ENCODE measurements at regions not wholly inside any gene's neighbourhood (a gene's known extent, or its start where the extent isn't known, plus 50 kb on each side); places are given as distances from the start of the nearest gene placed in this dataset.
"Not testable (repeated sequence)": the region's sequence is repeated elsewhere in the genome, so short reads cannot be mapped to it uniquely, and the experiment has no call there.

GRCh38 chr5:152140347-152140746 is 215.7 kb upstream of the GLRA1 start:
- CTCF ChIA-PET = interaction anchor here (1.3 to 10.0 kb wide), 2 partner anchors 313 to 374 kb away, joined by 3 to 168 read pairs; no protein-coding TSS in a partner anchor
- DNase-seq = no peak
- Mint-ChIP-seq H3K27ac (no peak overlapping the region), H3K27me3 (peaks cover 5% of the 10 kb centered on the region), H3K4me3 (no peak overlapping the region), H3K4me1 (no peaks in the 10 kb centered on the region), H3K36me3 (no peaks in the 10 kb centered on the region), H3K9me3 (no peaks in the 10 kb centered on the region)

GRCh38 chr5:152137063-152137462 is 212.4 kb upstream of the GLRA1 start:
- Mint-ChIP-seq H3K4me3 (no peak overlapping the region), H3K27ac (no peak overlapping the region), H3K36me3 (no peaks in the 10 kb centered on the region), H3K4me1 (no peaks in the 10 kb centered on the region), H3K27me3 (no peaks in the 10 kb centered on the region), H3K9me3 (no peaks in the 10 kb centered on the region)
- DNase-seq = no peak
- CTCF ChIA-PET = no interaction called here

- Mint-ChIP-seq H3K4me1 (no peaks in the 10 kb centered on the region), H3K27me3 (no peaks in the 10 kb centered on the region), H3K9me3 (no peaks in the 10 kb centered on the region), H3K27ac (no peak overlapping the region), H3K4me3 (no peak overlapping the region), H3K36me3 (no peaks in the 10 kb centered on the region)
- CTCF ChIA-PET = no interaction called here
- DNase-seq = no peak
Observed at GRCh38 chr5:152136321-152136720, 211.7 kb upstream of the GLRA1 start.

- no peak for DNase-seq
- Mint-ChIP-seq H3K4me1 (no peaks in the 10 kb centered on the region), H3K27ac (no peak overlapping the region), H3K27me3 (no peaks in the 10 kb centered on the region), H3K4me3 (no peak overlapping the region), H3K36me3 (no peaks in the 10 kb centered on the region), H3K9me3 (no peaks in the 10 kb centered on the region)
- CTCF ChIA-PET = no interaction called here
Observed at GRCh38 chr5:152135827-152136226, 211.2 kb upstream of the GLRA1 start.

- CTCF ChIA-PET = interaction anchor here (0.7 to 3.4 kb wide), 2 partner anchors 10 to 17 kb away, joined by 3 to 9 read pairs; no protein-coding TSS in a partner anchor
- no peak for DNase-seq
- no peaks in the 10 kb centered on the region for H3K4me1 Mint-ChIP-seq
Observed at GRCh38 chr5:152125661-152126205, 201.1 kb upstream of the GLRA1 start.

GRCh38 chr5:152124409-152125041 is 199.9 kb upstream of the GLRA1 start:
- H3K4me1 Mint-ChIP-seq = no peaks in the 10 kb centered on the region
- no peak overlapping the region for H3K27ac Mint-ChIP-seq
- no peak for DNase-seq
- H3K9me3 Mint-ChIP-seq = no peaks in the 10 kb centered on the region
- CTCF ChIA-PET = interaction anchor here (3.4 kb wide), 1 partner anchor 18 kb away, joined by 9 read pairs; no protein-coding TSS in a partner anchor
- no peaks in the 10 kb centered on the region for H3K36me3 Mint-ChIP-seq
- no peak overlapping the region for H3K4me3 Mint-ChIP-seq
- H3K27me3 Mint-ChIP-seq = no peaks in the 10 kb centered on the region

More at GRCh38 chr5:152125661-152126205, 201.1 kb upstream of the GLRA1 start:
- H3K27ac Mint-ChIP-seq = no peak overlapping the region
- no peaks in the 10 kb centered on the region for H3K27me3 Mint-ChIP-seq
- H3K4me3 Mint-ChIP-seq = no peak overlapping the region
- no peaks in the 10 kb centered on the region for H3K36me3 Mint-ChIP-seq
- no peaks in the 10 kb centered on the region for H3K9me3 Mint-ChIP-seq

GRCh38 chr5:152118676-152119470 is 194.2 kb upstream of the GLRA1 start:
- Mint-ChIP-seq H3K9me3 (no peaks in the 10 kb centered on the region), H3K27me3 (no peaks in the 10 kb centered on the region), H3K27ac (no peak overlapping the region), H3K4me3 (no peak overlapping the region), H3K36me3 (no peaks in the 10 kb centered on the region), H3K4me1 (no peaks in the 10 kb centered on the region)
- CTCF ChIA-PET = no interaction called here
- no peak for DNase-seq

- no peaks in the 10 kb centered on the region for H3K27me3 Mint-ChIP-seq
- H3K9me3 Mint-ChIP-seq = no peaks in the 10 kb centered on the region
- DNase-seq = no peak
- H3K36me3 Mint-ChIP-seq = no peaks in the 10 kb centered on the region
- H3K4me3 Mint-ChIP-seq = no peak overlapping the region
- CTCF ChIA-PET = no interaction called here
- no peak overlapping the region for H3K27ac Mint-ChIP-seq
- H3K4me1 Mint-ChIP-seq = peaks cover 4% of the 10 kb centered on the region
Observed at GRCh38 chr5:152116934-152117333, 192.3 kb upstream of the GLRA1 start.

- Mint-ChIP-seq H3K27me3 (no peaks in the 10 kb centered on the region), H3K27ac (no peak overlapping the region), H3K4me3 (no peak overlapping the region), H3K9me3 (no peaks in the 10 kb centered on the region), H3K4me1 (peaks cover 4% of the 10 kb centered on the region), H3K36me3 (no peaks in the 10 kb centered on the region)
- CTCF ChIA-PET = no interaction called here
- peak; percentile 21 for DNase-seq
Observed at GRCh38 chr5:152113401-152113800, 188.8 kb upstream of the GLRA1 start.

- no peaks in the 10 kb centered on the region for H3K4me1 Mint-ChIP-seq
- CTCF ChIA-PET = no interaction called here
- H3K36me3 Mint-ChIP-seq = no peaks in the 10 kb centered on the region
- no peak overlapping the region for H3K4me3 Mint-ChIP-seq
- H3K27ac Mint-ChIP-seq = no peak overlapping the region
- no peak for DNase-seq
- no peaks in the 10 kb centered on the region for H3K9me3 Mint-ChIP-seq
- no peaks in the 10 kb centered on the region for H3K27me3 Mint-ChIP-seq
Observed at GRCh38 chr5:152107220-152107619, 182.6 kb upstream of the GLRA1 start.

GRCh38 chr5:152106571-152106970 is 181.9 kb upstream of the GLRA1 start:
- no peaks in the 10 kb centered on the region for H3K9me3 Mint-ChIP-seq
- H3K4me3 Mint-ChIP-seq = no peak overlapping the region
- no peaks in the 10 kb centered on the region for H3K27me3 Mint-ChIP-seq
- no peaks in the 10 kb centered on the region for H3K36me3 Mint-ChIP-seq
- CTCF ChIA-PET = no interaction called here
- H3K4me1 Mint-ChIP-seq = no peaks in the 10 kb centered on the region
- DNase-seq = no peak
- no peak overlapping the region for H3K27ac Mint-ChIP-seq

- Mint-ChIP-seq H3K27ac (no peak overlapping the region), H3K4me3 (no peak overlapping the region), H3K4me1 (no peaks in the 10 kb centered on the region), H3K36me3 (no peaks in the 10 kb centered on the region), H3K9me3 (no peaks in the 10 kb centered on the region), H3K27me3 (no peaks in the 10 kb centered on the region)
- CTCF ChIA-PET = interaction anchor here (0.7 kb wide), 1 partner anchor 228 kb away, joined by 3 read pairs; no protein-coding TSS in a partner anchor
- no peak for DNase-seq
Observed at GRCh38 chr5:152105085-152105484, 180.4 kb upstream of the GLRA1 start.

- DNase-seq = no peak
- Mint-ChIP-seq H3K27me3 (no peaks in the 10 kb centered on the region), H3K9me3 (no peaks in the 10 kb centered on the region), H3K4me3 (no peak overlapping the region), H3K4me1 (no peaks in the 10 kb centered on the region), H3K27ac (no peak overlapping the region), H3K36me3 (no peaks in the 10 kb centered on the region)
- CTCF ChIA-PET = no interaction called here
Observed at GRCh38 chr5:152104211-152104610, 179.6 kb upstream of the GLRA1 start.

- H3K4me3 Mint-ChIP-seq, H3K9me3 Mint-ChIP-seq, DNase-seq, H3K27me3 Mint-ChIP-seq, H3K36me3 Mint-ChIP-seq, H3K27ac Mint-ChIP-seq, H3K4me1 Mint-ChIP-seq: not testable (repeated sequence)
- CTCF ChIA-PET = interaction anchor here (0.9 kb wide), 1 partner anchor 277 kb away, joined by 3 read pairs; no protein-coding TSS in a partner anchor
Observed at GRCh38 chr5:152102908-152103307, 178.3 kb upstream of the GLRA1 start.

GRCh38 chr5:152102057-152102456 is 177.4 kb upstream of the GLRA1 start:
- Mint-ChIP-seq H3K27ac (no peak overlapping the region), H3K9me3 (no peaks in the 10 kb centered on the region), H3K4me1 (no peaks in the 10 kb centered on the region), H3K36me3 (no peaks in the 10 kb centered on the region), H3K27me3 (no peaks in the 10 kb centered on the region), H3K4me3 (no peak overlapping the region)
- no peak for DNase-seq
- CTCF ChIA-PET = interaction anchor here (0.9 kb wide), 1 partner anchor 277 kb away, joined by 3 read pairs; no protein-coding TSS in a partner anchor

Measured in activated naive CD4-positive, alpha-beta T cell treated with anti-CD3 and anti-CD28 coated beads, Interleukin-2, amount 10 ng/mL, durations not matched to agents 7 days and 5 days (primary cell).